Stimulated activated naive B cell treated with anti-CD40 and anti-IgM and Interleukin-4, amounts not matched to agents 10 μg/mL and 1 μg/mL and 100 μg/mL, for 72 hours (primary cell): ENCODE measurements at regions not wholly inside any gene's neighbourhood (a gene's known extent, or its start where the extent isn't known, plus 50 kb on each side); places are given as distances from the start of the nearest gene placed in this dataset.

Source experiments
- ATAC-seq, 2 donors: fragments of 150-1000 bp; cut with Tn5 transposase; replicated peaks; 2 replicates each; pipeline ENCODE4 v1.10.0; 2021; ENCODE audit warnings: moderate library complexity in 1 of 2
- DNase-seq: peaks from one replicate; pipeline ENCODE4 v3.0.0; 2021
- H3K27ac Mint-ChIP-seq: one replicate; pipeline ENCODE4 v1.8.0; 2022; ENCODE audit warnings: mild to moderate bottlenecking, mixed read lengths
- H3K27me3 Mint-ChIP-seq, 2 donors: one replicate each; pipeline ENCODE4 v1.8.0; 2022; ENCODE audit warnings: mixed read lengths in 2 of 2
- H3K36me3 Mint-ChIP-seq, 2 donors: one replicate each; pipeline ENCODE4 v1.8.0; 2022; ENCODE audit warnings: mixed read lengths in 2 of 2, mild to moderate bottlenecking in 1 of 2
- H3K4me1 Mint-ChIP-seq, 2 donors: one replicate each; pipeline ENCODE4 v1.8.0; 2022; ENCODE audit warnings: mixed read lengths in 2 of 2, mild to moderate bottlenecking in 1 of 2
- H3K4me3 Mint-ChIP-seq, 2 donors: one replicate each; pipeline ENCODE4 v1.8.0; 2022; ENCODE audit warnings: mild to moderate bottlenecking in 2 of 2, mixed read lengths in 2 of 2, moderate library complexity in 1 of 2
- H3K9me3 Mint-ChIP-seq, 2 donors: one replicate each; pipeline ENCODE4 v1.8.0; 2022; ENCODE audit warnings: mixed read lengths in 2 of 2, mild to moderate bottlenecking in 1 of 2

DNA sequence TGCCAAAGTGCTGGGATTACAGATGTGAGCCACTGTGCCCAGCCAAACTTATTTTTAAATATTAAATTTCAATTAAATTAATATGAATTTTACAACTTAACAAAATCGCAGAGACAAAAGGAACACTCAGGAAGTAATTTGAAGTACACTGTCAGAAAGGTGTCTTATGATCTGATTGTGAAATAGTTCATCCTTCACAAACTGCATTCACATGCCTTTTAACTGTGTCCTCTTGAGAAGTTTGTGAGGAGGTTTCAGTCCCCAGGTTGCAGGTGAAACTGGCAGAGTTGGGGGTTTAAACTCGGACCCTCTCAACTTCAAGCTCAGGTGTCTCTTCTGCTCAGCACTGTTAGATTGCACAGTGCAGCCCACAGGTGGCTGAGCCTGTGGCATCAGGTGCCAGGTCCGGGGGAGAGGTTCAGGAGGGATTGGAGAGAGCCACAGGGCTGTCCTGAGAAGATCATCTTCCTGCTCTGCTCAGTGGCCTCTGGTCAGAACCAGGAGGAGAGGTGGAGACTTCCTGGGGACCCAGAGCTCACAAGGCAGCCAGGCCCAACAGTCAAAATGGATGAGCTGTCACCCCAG is 152.3 kb upstream of the RAB4A start:
- Mint-ChIP-seq H3K27me3 (no peaks in the 10 kb centered on the region), H3K4me3 (no peak overlapping the region), H3K27ac (no peak overlapping the region), H3K36me3 (peaks cover 2 to 4% of the 10 kb centered on the region in 2 donors), H3K9me3 (peaks cover 2 to 4% of the 10 kb centered on the region in 2 donors), H3K4me1 (no peaks in the 10 kb centered on the region)
- DNase-seq: no peak
- no peak for ATAC-seq

GRCh38 chr1:229119161-229119560 is 151.8 kb upstream of the RAB4A start:
- peaks cover 2 to 4% of the 10 kb centered on the region in 2 donors for H3K36me3 Mint-ChIP-seq
- DNase-seq (no peak), ATAC-seq (no peak)
- no peaks in the 10 kb centered on the region for H3K4me1 Mint-ChIP-seq
- H3K27ac Mint-ChIP-seq: no peak overlapping the region
- H3K9me3 Mint-ChIP-seq: peaks cover 2 to 4% of the 10 kb centered on the region in 2 donors
- peaks cover 0 to 5% of the 10 kb centered on the region in 2 donors for H3K27me3 Mint-ChIP-seq
- no peak overlapping the region for H3K4me3 Mint-ChIP-seq

DNA sequence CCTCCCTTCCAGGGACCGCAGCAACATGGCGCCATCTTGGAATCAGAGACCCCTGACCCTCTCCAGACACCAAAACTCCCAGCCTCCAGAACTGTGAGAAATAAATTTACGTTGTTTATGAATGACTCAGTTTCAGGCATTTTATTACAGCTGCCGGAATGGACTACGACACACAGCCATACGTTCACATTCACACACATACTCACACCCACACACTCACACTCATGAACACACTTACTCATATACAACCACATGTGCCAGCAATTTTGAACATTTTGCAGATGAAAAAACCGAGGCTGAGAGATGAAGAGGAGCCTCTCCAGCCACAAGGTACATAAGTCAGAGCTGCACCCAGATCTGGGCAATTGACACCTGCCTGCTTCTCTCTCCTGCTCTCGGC is 151.0 kb upstream of the RAB4A start:
- peaks cover 2 to 4% of the 10 kb centered on the region in 2 donors for H3K36me3 Mint-ChIP-seq
- H3K4me3 Mint-ChIP-seq: no peak overlapping the region
- H3K27ac Mint-ChIP-seq: no peak overlapping the region
- ATAC-seq (no peak), DNase-seq (no peak)
- H3K27me3 Mint-ChIP-seq: peaks cover 0 to 6% of the 10 kb centered on the region in 2 donors
- no peaks in the 10 kb centered on the region for H3K4me1 Mint-ChIP-seq
- peaks cover 2 to 4% of the 10 kb centered on the region in 2 donors for H3K9me3 Mint-ChIP-seq

DNA sequence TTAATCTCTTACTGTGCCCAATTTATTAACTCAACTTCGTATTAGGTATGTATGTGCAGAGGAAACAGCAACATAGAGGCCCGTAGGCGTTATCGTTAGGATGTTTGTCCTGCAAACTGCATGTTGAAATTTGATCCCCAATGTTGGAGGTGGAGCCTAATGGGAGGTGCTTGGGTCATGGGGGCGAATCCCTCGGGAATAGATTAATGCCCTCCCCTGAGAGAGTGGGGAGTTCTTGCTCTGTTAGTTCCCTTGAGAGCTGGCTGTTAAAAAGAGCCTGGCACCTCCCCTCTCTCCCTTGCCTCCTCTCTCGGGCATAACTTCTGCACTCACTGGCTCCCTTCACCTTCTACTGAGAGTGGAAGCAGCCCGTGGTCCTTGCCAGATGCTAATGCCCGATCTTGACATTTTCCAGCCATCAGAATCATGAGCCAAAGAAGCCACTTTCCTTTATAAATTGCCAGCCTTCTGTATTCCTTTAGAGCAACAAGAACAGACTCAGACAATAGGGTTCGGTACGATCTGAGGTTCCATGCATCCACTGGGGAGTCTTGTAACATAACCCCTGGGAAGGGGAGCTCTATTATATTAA is 149.0 kb upstream of the RAB4A start:
- ATAC-seq: no peak
- Mint-ChIP-seq H3K4me3 (no peak overlapping the region), H3K4me1 (no peaks in the 10 kb centered on the region), H3K27me3 (peaks cover 0 to 6% of the 10 kb centered on the region in 2 donors), H3K9me3 (peaks cover 2 to 4% of the 10 kb centered on the region in 2 donors), H3K27ac (no peak overlapping the region), H3K36me3 (peaks cover 2 to 4% of the 10 kb centered on the region in 2 donors)
- no peak for DNase-seq

GRCh38 chr1:229122606-229123005 is 148.3 kb upstream of the RAB4A start:
- H3K27me3 Mint-ChIP-seq: peaks cover 0 to 6% of the 10 kb centered on the region in 2 donors
- peaks cover 0 to 2% of the 10 kb centered on the region in 2 donors for H3K4me1 Mint-ChIP-seq
- H3K27ac Mint-ChIP-seq: no peak overlapping the region
- peaks cover 2 to 4% of the 10 kb centered on the region in 2 donors for H3K9me3 Mint-ChIP-seq
- no peak overlapping the region for H3K4me3 Mint-ChIP-seq
- no peak for DNase-seq
- ATAC-seq: no peak
- peaks cover 2 to 4% of the 10 kb centered on the region in 2 donors for H3K36me3 Mint-ChIP-seq

GRCh38 chr1:229124116-229124515 is 146.8 kb upstream of the RAB4A start:
- Mint-ChIP-seq H3K27me3 (peaks cover 0 to 6% of the 10 kb centered on the region in 2 donors), H3K36me3 (peaks cover 2 to 4% of the 10 kb centered on the region in 2 donors), H3K9me3 (peaks cover 2 to 4% of the 10 kb centered on the region in 2 donors), H3K27ac (no peak overlapping the region), H3K4me1 (peaks cover 2% of the 10 kb centered on the region in 2 donors), H3K4me3 (no peak overlapping the region)
- DNase-seq (no peak), ATAC-seq (no peak)

DNA sequence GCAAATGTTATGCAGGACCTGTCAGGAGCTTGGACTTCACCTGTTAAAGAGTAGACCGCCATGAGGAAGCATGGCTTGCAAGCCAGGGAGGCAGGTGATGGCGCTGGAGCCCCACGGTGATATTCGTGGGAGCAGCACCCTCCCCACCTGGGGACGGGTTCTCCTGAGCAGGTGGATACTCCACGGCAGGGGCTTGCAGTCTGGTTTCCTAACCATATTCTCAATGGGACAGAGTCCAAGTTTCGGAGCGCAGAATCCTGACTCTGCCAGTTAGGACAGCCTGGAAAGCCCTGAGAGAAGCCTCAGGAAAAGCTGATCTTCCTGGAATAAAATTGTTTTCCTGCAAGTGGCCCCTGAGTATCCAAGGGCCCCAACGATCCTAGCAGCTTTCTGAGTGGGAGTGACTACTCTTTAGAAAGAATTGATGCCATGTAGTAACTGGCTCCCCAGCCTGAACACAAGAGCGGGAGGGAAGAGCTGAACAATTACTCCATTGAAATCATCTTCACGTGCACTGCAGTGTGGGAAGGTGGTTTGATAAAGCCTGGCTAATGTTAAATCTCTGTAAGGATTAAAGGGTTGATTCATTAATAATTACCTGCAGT is 146.3 kb upstream of the RAB4A start:
- peaks cover 0 to 6% of the 10 kb centered on the region in 2 donors for H3K27me3 Mint-ChIP-seq
- ATAC-seq: no peak
- no peak overlapping the region for H3K27ac Mint-ChIP-seq
- H3K36me3 Mint-ChIP-seq: peaks cover 0 to 4% of the 10 kb centered on the region in 2 donors
- no peak for DNase-seq
- peaks cover 2 to 7% of the 10 kb centered on the region in 2 donors for H3K4me1 Mint-ChIP-seq
- no peak overlapping the region for H3K4me3 Mint-ChIP-seq
- peaks cover 0 to under 1% of the 10 kb centered on the region in 2 donors for H3K9me3 Mint-ChIP-seq

DNA sequence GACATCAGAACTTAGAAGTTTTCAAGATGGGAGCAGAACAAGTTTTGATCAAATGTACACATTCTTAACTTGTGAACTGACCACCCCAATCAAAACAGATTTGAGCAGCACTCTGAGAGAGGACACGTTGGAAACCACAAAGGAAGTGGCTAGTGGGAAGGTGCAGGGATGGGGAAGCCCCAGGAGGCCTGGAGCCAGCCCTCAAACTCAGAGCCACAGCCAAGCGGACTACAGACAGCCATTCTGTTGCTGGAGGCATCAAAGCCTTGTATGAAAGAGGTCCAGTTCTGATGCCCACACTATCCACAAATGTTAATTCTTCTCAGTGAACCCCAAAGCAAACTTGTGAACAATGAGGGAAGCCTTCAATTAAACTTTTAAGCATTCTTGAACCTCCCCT is 143.6 kb upstream of the RAB4A start:
- H3K27ac Mint-ChIP-seq: no peak overlapping the region
- no peaks in the 10 kb centered on the region for H3K36me3 Mint-ChIP-seq
- peaks cover 21 to 26% of the 10 kb centered on the region in 2 donors for H3K27me3 Mint-ChIP-seq
- no peaks in the 10 kb centered on the region for H3K9me3 Mint-ChIP-seq
- ATAC-seq (peak; percentile 68 to 80), DNase-seq (no peak)
- no peak overlapping the region for H3K4me3 Mint-ChIP-seq
- H3K4me1 Mint-ChIP-seq: peaks cover 9 to 20% of the 10 kb centered on the region in 2 donors

GRCh38 chr1:229128066-229128608 is 142.8 kb upstream of the RAB4A start:
- peaks cover 21 to 26% of the 10 kb centered on the region in 2 donors for H3K27me3 Mint-ChIP-seq
- H3K9me3 Mint-ChIP-seq: peaks cover 0 to 2% of the 10 kb centered on the region in 2 donors
- no peak overlapping the region for H3K4me3 Mint-ChIP-seq
- DNase-seq (no peak), ATAC-seq (no peak)
- H3K4me1 Mint-ChIP-seq: peaks cover 10 to 23% of the 10 kb centered on the region in 2 donors
- H3K36me3 Mint-ChIP-seq: peaks cover 2% of the 10 kb centered on the region in 2 donors
- no peak overlapping the region for H3K27ac Mint-ChIP-seq

DNA sequence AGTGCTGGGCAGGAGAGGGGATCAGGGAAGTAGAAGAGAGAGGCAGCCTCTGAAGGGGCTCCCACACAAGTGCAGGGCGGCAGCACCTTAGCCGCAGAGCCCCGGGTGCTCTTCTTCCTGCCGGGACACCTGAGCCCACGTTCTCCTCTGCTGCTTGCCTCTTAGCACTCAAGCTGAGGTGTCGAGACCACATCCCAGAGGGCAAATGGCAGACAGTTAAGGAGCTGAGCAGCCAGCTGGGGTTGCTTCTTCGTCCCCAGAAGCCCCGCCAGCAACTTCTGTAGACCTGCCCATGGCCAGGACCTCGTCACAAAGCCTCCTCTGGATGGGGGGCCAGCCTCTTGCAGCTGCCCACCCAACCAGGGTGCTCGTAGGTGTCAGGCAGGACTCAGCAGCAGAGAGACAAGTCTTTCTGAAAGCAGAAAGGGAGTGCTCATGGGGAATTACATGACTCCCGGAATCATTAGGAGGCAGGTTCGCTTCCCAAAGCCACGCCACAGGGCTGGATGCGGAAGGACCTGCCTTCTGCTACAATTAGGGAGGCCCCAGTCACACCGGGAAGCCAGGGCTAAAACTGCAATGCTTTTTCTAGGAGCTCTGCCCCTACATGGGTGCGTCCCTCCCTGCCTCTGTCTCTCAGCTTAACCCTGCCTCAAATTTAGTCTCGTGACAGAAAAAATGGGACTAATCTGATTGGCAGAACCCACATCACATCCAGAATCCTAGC is 141.4 kb upstream of the RAB4A start:
- Mint-ChIP-seq H3K36me3 (peaks cover 10 to 14% of the 10 kb centered on the region in 2 donors), H3K4me1 (peaks cover 18 to 37% of the 10 kb centered on the region in 2 donors), H3K4me3 (no peak overlapping the region), H3K27me3 (peaks cover 20 to 21% of the 10 kb centered on the region in 2 donors), H3K27ac (no peak overlapping the region), H3K9me3 (peaks cover 7 to 9% of the 10 kb centered on the region in 2 donors)
- no peak for ATAC-seq
- no peak for DNase-seq

GRCh38 chr1:229130028-229130668 is 140.8 kb upstream of the RAB4A start:
- no peak for DNase-seq
- H3K4me1 Mint-ChIP-seq: peaks cover 18 to 40% of the 10 kb centered on the region in 2 donors
- no peak overlapping the region for H3K4me3 Mint-ChIP-seq

DNA sequence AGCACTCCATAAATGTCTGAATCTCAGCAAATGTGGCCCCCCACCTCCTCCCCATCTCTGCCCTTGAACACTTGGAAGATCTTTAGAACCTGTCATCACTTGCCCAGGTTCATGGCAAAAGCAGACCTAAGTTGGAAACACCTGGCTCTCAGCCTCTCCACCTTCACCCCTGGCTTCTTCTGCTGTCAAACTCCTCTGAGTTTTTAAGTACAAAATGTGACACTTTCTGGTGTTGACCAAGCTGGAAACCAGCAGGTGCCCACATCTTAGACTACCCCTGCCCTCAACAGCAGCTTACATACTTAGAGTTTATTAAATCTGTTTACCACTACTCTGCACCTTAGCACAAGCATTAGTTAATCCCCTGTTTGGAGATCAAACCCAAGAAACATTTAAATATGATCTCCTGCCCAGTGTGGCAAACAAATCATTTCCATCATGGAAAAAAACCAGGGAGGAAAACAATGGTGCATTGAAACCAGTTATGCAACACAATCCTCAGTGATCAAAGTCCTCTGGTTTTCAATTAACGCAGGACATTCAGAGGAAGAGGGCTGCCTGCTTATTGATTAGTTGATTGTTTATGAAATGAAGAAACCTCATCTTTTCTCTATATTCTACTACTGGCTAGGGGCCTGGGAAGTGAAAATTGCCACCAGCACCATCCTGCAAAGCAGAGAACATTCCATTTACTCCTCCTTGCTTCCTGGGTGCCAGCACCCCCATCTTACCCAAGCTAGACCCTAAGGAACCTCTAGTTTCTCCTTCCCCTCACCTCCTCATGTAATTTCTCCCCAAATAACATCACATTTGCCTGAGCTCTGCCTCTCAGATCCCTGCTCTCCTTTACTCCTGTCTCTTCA is 139.4 kb upstream of the RAB4A start:
- H3K36me3 Mint-ChIP-seq: peaks cover 15 to 20% of the 10 kb centered on the region in 2 donors
- H3K27me3 Mint-ChIP-seq: peaks cover 20 to 21% of the 10 kb centered on the region in 2 donors
- ATAC-seq: no peak
- peaks cover 20 to 43% of the 10 kb centered on the region in 2 donors for H3K4me1 Mint-ChIP-seq
- H3K9me3 Mint-ChIP-seq: peaks cover 7 to 14% of the 10 kb centered on the region in 2 donors
- no peak for DNase-seq
- no peak overlapping the region for H3K27ac Mint-ChIP-seq
- no peak overlapping the region for H3K4me3 Mint-ChIP-seq

More at GRCh38 chr1:229130028-229130668, 140.8 kb upstream of the RAB4A start:
- no peak for ATAC-seq
- H3K27me3 Mint-ChIP-seq: peaks cover 20 to 21% of the 10 kb centered on the region in 2 donors
- H3K36me3 Mint-ChIP-seq: peaks cover 15% of the 10 kb centered on the region in 2 donors
- H3K27ac Mint-ChIP-seq: no peak overlapping the region
- peaks cover 7 to 14% of the 10 kb centered on the region in 2 donors for H3K9me3 Mint-ChIP-seq

DNA sequence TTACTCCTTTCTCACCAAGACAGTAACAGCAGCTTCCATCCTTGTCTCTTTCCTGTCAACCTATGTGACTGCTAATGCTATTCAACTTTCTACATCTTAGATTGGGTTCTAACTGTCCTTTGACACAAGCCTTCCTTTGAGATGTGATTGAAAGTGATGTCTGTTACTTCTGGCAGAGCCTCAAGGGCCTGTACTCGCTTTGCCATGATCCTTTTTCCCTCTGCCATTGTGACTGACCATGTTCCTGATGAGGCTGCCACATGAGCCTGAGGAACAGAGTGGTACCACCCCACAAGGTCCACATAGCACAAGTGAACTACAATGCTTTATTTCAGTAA is 138.8 kb upstream of the RAB4A start:
- no peak overlapping the region for H3K4me3 Mint-ChIP-seq
- ATAC-seq (no peak), DNase-seq (no peak)
- peaks cover 15 to 20% of the 10 kb centered on the region in 2 donors for H3K36me3 Mint-ChIP-seq
- peaks cover 25 to 49% of the 10 kb centered on the region in 2 donors for H3K4me1 Mint-ChIP-seq
- H3K27me3 Mint-ChIP-seq: peaks cover 20 to 21% of the 10 kb centered on the region in 2 donors
- H3K27ac Mint-ChIP-seq: no peak overlapping the region
- H3K9me3 Mint-ChIP-seq: peaks cover 7 to 14% of the 10 kb centered on the region in 2 donors
